ENCODE measurements at regions not wholly inside any gene's neighbourhood (a gene's known extent, or its start where the extent isn't known, plus 50 kb on each side); places are given as distances from the start of the nearest gene placed in this dataset.
"Not testable (repeated sequence)": the region's sequence is repeated elsewhere in the genome, so short reads cannot be mapped to it uniquely, and the experiment has no call there.

- no peak for DNase-seq
Observed at GRCh38 chr3:153619268-153619667, 457.2 kb downstream of the RAP2B start.

- peak in 1 of 5 experiments; percentile 90 for DNase-seq
Observed at GRCh38 chr3:153621953-153622352, 459.9 kb downstream of the RAP2B start.

GRCh38 chr3:153623834-153624233 is 461.8 kb downstream of the RAP2B start:
- DNase-seq: peak in 1 of 5 experiments; percentile 60

GRCh38 chr3:153624310-153625030 is 462.4 kb downstream of the RAP2B start:
- DNase-seq: peak in 3 of 5 experiments; percentile 16 to 76 (median 17)

- DNase-seq: peak in 1 of 5 experiments; percentile 42
Observed at GRCh38 chr3:153625506-153625905, 463.5 kb downstream of the RAP2B start.

- DNase-seq: no peak
Observed at GRCh38 chr3:153626158-153626557, 464.1 kb downstream of the RAP2B start.

GRCh38 chr3:153628591-153628990 is 466.6 kb downstream of the RAP2B start:
- no peak for DNase-seq

- no peak for DNase-seq
Observed at GRCh38 chr3:153629148-153629547, 467.1 kb downstream of the RAP2B start.

GRCh38 chr3:153631102-153631501 is 469.1 kb downstream of the RAP2B start:
- DNase-seq: no peak

- DNase-seq: no peak
Observed at GRCh38 chr3:153631664-153632063, 469.6 kb downstream of the RAP2B start.

- DNase-seq: no peak
Observed at GRCh38 chr3:153633407-153633806, 471.4 kb downstream of the RAP2B start.

GRCh38 chr3:153634683-153635082 is 472.7 kb downstream of the RAP2B start:
- no peak for DNase-seq

- no peak for DNase-seq
Observed at GRCh38 chr3:153639631-153640030, 477.6 kb downstream of the RAP2B start.

GRCh38 chr3:153640689-153641665 is 479.0 kb downstream of the RAP2B start:
- DNase-seq: no peak

GRCh38 chr3:153642576-153642975 is 478.6 kb upstream of the ARHGEF26 start:
- not testable (repeated sequence) for DNase-seq

- peak in 1 of 5 experiments; percentile 39 for DNase-seq
Observed at GRCh38 chr3:153643471-153643870, 477.7 kb upstream of the ARHGEF26 start.

- DNase-seq: no peak
Observed at GRCh38 chr3:153649286-153649839, 471.8 kb upstream of the ARHGEF26 start.

GRCh38 chr3:153652076-153652475 is 469.1 kb upstream of the ARHGEF26 start:
- no peak for DNase-seq

GRCh38 chr3:153657046-153657445 is 464.1 kb upstream of the ARHGEF26 start:
- DNase-seq: no peak

- no peak for DNase-seq
Observed at GRCh38 chr3:153657461-153657860, 463.7 kb upstream of the ARHGEF26 start.

- DNase-seq: no peak
Observed at GRCh38 chr3:153658136-153658535, 463.1 kb upstream of the ARHGEF26 start.

- peak in 1 of 5 experiments; percentile 36 for DNase-seq
Observed at GRCh38 chr3:153666991-153667740, 454.0 kb upstream of the ARHGEF26 start.

All from T-helper 2 cell (primary cell).